SU-DHL-6 (cell line): ENCODE measurements at regions not wholly inside any gene's neighbourhood (a gene's known extent, or its start where the extent isn't known, plus 50 kb on each side); places are given as distances from the start of the nearest gene placed in this dataset.

Source experiments
- H2AFZ ChIP-seq: fragments of 200-600 bp; sonication (generic); 2 replicates; pipeline ENCODE4 v1.6.1; 2014; ENCODE audit warnings: low read depth, mild to moderate bottlenecking, moderate library complexity, mixed read lengths, antibody characterized with exemption, low read length; ENCODE audit not compliant: severe bottlenecking
- H3F3A ChIP-seq: fragments of 200-600 bp; shearing (Covaris generic); 2 replicates; pipeline ENCODE4 v1.6.0; 2016; ENCODE audit warnings: antibody characterized with exemption, mild to moderate bottlenecking; ENCODE audit not compliant: insufficient read depth
- H3K27ac ChIP-seq: fragments of 200-600 bp; sonication (generic); 2 replicates; pipeline ENCODE4 v1.5.1; 2016; ENCODE audit warnings: low read depth, mild to moderate bottlenecking, low read length, moderate library complexity, mixed read lengths
- H3K27me3 ChIP-seq: fragments of 200-600 bp; sonication (generic), shearing (Covaris generic); 2 replicates; pipeline ENCODE4 v1.6.0; 2014; ENCODE audit warnings: mild to moderate bottlenecking, low read length
- H3K36me3 ChIP-seq: fragments of 200-600 bp; sonication (generic); 2 replicates; pipeline ENCODE4 v1.6.1; 2014; ENCODE audit warnings: mild to moderate bottlenecking, low read length, mixed read lengths
- H3K4me2 ChIP-seq: fragments of 300-600, 200-600 bp; shearing (Covaris generic), sonication (generic); 2 replicates; pipeline ENCODE4 v1.6.0; 2014; ENCODE audit warnings: low read length, low read depth, mild to moderate bottlenecking; ENCODE audit not compliant: poor library complexity, severe bottlenecking
- H3K4me3 ChIP-seq: fragments of 200-600 bp; sonication (generic); 2 replicates; pipeline ENCODE4 v1.5.1; 2014; ENCODE audit warnings: antibody characterized with exemption, low read length, mild to moderate bottlenecking, mixed read lengths; ENCODE audit not compliant: insufficient read depth, poor library complexity, severe bottlenecking
- H3K79me2 ChIP-seq: fragments of 200-600 bp; sonication (generic); 2 replicates; pipeline ENCODE4 v1.6.1; 2014; ENCODE audit warnings: mild to moderate bottlenecking, low read length, moderate library complexity; ENCODE audit not compliant: insufficient read depth
- H3K9ac ChIP-seq: fragments of 200-600 bp; sonication (generic); 2 replicates; pipeline ENCODE4 v1.7.0; 2014; ENCODE audit warnings: mild to moderate bottlenecking, low read length
- H3K9me2 ChIP-seq: fragments of 200-600 bp; sonication (generic); replicated peaks from 2 replicates; pipeline ENCODE4 v1.6.1; 2014; ENCODE audit warnings: low read length; ENCODE audit not compliant: insufficient read depth
- H3K9me3 ChIP-seq: fragments of 200-600 bp; sonication (generic); 2 replicates; pipeline ENCODE4 v1.6.1; 2014; ENCODE audit warnings: low read length, mixed read lengths; ENCODE audit not compliant: insufficient read depth
- H4K20me1 ChIP-seq: fragments of 200-600 bp; sonication (generic); 2 replicates; pipeline ENCODE4 v1.6.1; 2014; ENCODE audit warnings: low read depth, mild to moderate bottlenecking, antibody characterized with exemption, low read length, moderate library complexity, mixed read lengths
- EZH2phosphoT487 ChIP-seq: fragments of 200-600 bp; sonication (generic), shearing (Covaris generic); conservative IDR thresholded peaks from 2 replicates; pipeline ENCODE4 v1.6.1; 2018; ENCODE audit warnings: mild to moderate bottlenecking, antibody characterized with exemption, low read length, moderate library complexity, mixed read lengths
- TF ChIP-seq, protein P1 (sequence below): fragments of 200-600 bp; sonication (generic); IDR thresholded peaks from one replicate; pipeline ENCODE4 v1.5.1; 2017; ENCODE audit warnings: antibody characterized with exemption, mild to moderate bottlenecking, low read length, moderate library complexity; ENCODE audit not compliant: insufficient read depth, poor library complexity, severe bottlenecking

DNA sequence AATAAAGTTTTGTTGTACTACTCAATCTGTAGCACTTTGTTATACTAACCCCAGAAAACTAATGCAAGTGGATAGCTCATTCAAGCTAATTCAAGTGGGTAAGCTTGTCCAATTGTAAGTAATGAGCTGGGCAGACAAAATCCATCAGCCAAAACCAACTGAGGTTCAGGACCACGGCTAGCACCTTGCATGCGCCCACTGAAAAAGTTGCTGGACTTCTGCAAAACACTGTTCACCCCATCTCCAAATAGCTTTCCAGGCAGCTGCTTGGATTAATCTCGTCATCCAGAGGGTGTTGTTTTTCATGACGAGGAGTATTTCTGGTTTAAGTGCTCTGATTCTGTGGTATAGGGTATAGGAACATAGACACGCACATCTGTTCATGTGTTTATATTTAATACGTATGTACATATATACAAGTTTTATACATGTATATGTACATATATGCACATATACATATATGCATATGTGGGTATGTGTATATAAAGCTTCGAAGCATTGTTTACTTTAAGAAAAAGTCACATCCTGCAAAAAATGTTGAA is 307.5 kb downstream of the GALR1 start:
- Histone ChIP-seq H4K20me1 (no peaks in the 10 kb centered on the region), H3K27me3 (no peaks in the 10 kb centered on the region), H3K4me2 (no peak overlapping the region), H3K36me3 (no peaks in the 10 kb centered on the region), H3K79me2 (no peaks in the 10 kb centered on the region), H3K27ac (no peak overlapping the region), H3F3A (no peaks in the 10 kb centered on the region), H3K9ac (no peak overlapping the region), H2AFZ (no peak overlapping the region), H3K9me3 (no peaks in the 10 kb centered on the region), H3K4me3 (no peak overlapping the region), H3K9me2 (no peaks in the 10 kb centered on the region)
- TF ChIP-seq, protein P1, sequence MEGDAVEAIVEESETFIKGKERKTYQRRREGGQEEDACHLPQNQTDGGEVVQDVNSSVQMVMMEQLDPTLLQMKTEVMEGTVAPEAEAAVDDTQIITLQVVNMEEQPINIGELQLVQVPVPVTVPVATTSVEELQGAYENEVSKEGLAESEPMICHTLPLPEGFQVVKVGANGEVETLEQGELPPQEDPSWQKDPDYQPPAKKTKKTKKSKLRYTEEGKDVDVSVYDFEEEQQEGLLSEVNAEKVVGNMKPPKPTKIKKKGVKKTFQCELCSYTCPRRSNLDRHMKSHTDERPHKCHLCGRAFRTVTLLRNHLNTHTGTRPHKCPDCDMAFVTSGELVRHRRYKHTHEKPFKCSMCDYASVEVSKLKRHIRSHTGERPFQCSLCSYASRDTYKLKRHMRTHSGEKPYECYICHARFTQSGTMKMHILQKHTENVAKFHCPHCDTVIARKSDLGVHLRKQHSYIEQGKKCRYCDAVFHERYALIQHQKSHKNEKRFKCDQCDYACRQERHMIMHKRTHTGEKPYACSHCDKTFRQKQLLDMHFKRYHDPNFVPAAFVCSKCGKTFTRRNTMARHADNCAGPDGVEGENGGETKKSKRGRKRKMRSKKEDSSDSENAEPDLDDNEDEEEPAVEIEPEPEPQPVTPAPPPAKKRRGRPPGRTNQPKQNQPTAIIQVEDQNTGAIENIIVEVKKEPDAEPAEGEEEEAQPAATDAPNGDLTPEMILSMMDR: no peak
- TF ChIP-seq EZH2phosphoT487: no peak

DNA sequence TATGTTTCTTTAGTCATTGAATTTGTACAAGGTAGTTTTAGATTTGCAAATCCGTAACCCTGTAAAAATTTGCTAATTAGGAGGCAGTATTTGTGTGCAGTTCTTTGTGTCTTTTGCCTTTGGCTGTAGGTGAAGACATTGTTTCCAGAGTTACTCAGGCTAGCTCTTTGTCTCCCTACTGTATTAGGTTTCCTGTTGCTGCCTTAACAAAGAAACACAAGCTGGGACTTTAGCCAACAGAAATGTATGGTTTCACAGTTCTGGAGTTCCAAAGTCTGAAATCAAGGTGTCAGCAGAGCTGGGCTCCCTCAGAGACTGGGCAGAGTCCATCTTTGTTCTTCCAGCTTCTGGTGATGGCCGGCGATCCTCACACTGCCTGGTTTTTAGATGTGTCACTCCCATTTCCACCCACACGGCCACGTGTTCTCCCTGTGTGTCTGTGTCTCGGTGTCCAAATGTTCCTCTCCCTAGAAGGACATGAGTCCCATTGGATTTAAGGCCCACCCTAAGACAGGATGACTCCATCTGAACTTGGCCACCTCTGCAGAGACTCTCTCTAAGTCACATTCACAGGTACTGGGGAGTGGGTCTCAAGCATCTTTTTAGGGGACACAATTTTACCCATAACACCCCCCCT is 309.7 kb downstream of the GALR1 start:
- Histone ChIP-seq H3K27ac (no peak overlapping the region), H3K79me2 (no peaks in the 10 kb centered on the region), H3K4me3 (no peak overlapping the region), H3K27me3 (no peaks in the 10 kb centered on the region), H4K20me1 (no peaks in the 10 kb centered on the region), H2AFZ (no peak overlapping the region), H3K9me3 (no peaks in the 10 kb centered on the region), H3K36me3 (no peaks in the 10 kb centered on the region), H3F3A (no peaks in the 10 kb centered on the region), H3K9me2 (no peaks in the 10 kb centered on the region), H3K4me2 (no peak overlapping the region), H3K9ac (no peak overlapping the region)
- TF ChIP-seq EZH2phosphoT487: no peak
- TF ChIP-seq, protein P1: no peak

DNA sequence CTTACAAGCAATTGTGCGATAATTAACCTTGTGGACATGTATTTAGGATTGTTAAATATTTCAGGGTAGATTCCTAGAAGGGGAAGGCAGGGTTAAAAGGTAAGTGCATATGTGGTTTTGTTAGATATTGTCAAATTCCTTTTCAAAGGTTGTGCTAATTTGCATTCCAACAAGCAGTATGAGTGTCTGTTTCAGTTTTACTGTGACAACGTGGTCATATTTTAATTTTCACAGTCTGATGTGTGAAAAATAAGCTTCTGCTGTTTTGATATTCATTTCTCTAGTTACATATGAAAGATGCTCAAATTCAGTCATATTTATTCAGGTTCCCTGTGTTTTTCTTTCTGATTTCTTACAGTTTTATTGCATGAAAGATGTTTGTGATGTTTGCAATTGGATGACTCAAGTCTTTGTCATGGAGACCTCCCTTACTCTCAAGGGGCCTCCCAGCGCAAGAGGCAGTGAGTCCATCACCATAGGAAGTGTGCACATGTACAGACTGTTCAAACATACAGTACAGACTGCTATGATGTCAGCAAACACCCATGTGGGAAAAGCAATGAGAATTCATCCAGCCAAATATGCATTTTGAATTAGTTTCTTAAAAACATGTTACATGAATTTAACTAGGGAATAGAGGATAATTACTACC is 310.8 kb downstream of the GALR1 start:
- Histone ChIP-seq H2AFZ (no peak overlapping the region), H4K20me1 (no peaks in the 10 kb centered on the region), H3K36me3 (no peaks in the 10 kb centered on the region), H3K4me2 (no peak overlapping the region), H3K4me3 (no peak overlapping the region), H3K9ac (no peak overlapping the region), H3K9me3 (no peaks in the 10 kb centered on the region), H3K27ac (no peak overlapping the region), H3K79me2 (no peaks in the 10 kb centered on the region), H3F3A (no peaks in the 10 kb centered on the region), H3K9me2 (no peaks in the 10 kb centered on the region), H3K27me3 (no peaks in the 10 kb centered on the region)
- no peak for TF ChIP-seq EZH2phosphoT487
- TF ChIP-seq, protein P1: no peak
